GM19395 (cell line): ENCODE measurements at regions not wholly inside any gene's neighbourhood (a gene's known extent, or its start where the extent isn't known, plus 50 kb on each side); places are given as distances from the start of the nearest gene placed in this dataset.

Experiments
- ATAC-seq: cut with Tn5 transposase; IDR thresholded peaks from one replicate; pipeline ENCODE4 v1.9.1; 2021; ENCODE audit warnings: mild to moderate bottlenecking, moderate library complexity; ENCODE audit not compliant: unreplicated experiment

DNA sequence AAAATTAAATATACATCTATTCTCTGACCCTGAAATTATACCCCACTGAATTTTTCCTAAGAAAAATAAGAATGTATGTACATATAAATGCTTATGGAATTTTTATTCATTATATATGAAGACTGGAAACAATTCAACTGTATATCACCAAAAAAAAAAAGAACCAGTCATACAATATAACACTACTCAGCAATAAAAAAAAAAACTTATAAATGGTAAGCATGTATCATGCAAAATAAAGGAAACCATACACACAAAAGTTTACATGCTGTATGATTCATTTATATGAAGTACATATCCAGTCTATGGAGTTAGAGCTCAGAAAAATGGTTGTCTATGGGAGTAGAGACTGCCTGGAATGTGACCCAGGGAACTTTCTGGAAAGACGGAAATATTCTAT, 199.4 kb upstream of the MIR17HG start:
- ATAC-seq: no peak

DNA sequence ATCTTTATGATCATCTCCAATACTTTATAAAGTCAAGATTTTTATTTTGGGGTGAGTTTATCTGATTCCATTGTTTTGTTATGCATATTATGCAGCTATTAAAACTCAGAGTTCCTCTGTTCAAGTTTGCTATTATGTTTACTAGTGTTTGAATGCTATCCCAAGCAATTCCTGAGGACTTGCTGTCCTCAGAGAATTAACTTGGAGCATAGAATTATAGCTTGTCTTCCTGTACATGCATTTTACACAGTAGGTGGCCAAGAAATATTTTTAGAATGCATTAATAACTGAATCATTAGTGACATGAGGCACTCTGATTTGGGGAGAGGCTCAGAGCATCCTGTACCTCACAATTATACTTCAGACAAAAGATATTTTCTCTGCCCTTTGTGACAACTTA, 195.6 kb upstream of the MIR17HG start:
- ATAC-seq: no peak

DNA sequence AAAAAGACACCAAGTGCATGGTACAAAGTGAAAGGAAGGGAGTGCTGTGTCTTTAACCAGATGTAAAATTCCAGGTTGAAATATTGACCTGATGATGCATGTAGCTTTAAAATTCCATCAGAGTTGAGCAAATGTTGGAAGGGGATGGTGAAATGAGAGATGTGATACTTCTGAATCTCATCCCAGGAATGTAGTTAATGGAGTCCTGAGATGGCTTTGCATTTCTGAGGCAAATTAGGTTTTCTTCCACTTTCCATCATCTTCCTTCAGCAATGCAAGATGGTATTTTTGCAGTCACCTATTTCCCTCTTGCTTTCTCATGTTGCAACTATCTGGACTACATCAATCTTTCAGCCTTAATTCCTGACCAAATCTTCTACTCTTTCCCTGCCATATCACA, 194.1 kb upstream of the MIR17HG start:
- ATAC-seq: no peak

DNA sequence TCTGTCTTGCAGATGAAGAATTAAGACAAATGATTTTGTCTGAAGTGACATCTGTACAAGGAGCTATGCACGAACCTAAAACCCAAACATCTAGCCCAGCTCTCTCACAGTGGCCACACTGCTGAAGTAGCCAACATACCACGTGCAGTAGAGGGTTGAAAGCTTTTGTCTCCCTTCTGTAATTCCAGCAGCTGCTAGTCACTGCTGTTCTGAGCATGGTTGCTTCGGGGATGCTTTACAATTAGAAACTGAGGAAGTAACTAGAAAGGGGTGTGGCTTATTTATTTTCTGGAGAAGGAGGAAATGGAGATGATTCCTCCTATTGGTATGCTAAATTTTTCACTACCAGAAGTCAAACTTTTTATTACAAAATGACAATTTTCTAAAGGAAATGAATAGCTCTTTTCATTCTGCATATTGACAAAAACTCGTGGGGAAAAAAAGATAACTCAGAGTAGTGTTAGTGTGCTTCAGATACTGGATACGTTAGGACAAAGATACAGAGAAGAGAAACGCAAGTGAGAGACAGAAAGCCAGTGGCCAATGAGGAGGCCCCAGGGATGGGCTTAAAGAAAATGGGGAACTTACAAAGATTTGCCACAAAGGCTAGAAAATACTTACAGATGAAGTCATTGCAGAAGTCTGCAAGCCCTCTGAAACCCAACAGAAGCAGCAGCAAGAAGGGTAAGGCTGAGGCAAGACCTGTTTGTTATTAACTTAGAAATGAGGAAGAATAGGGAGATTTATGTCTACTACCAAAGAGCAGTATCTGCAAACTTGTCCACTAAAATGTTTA, 192.7 kb upstream of the MIR17HG start:
- peak; percentile 70 for ATAC-seq

DNA sequence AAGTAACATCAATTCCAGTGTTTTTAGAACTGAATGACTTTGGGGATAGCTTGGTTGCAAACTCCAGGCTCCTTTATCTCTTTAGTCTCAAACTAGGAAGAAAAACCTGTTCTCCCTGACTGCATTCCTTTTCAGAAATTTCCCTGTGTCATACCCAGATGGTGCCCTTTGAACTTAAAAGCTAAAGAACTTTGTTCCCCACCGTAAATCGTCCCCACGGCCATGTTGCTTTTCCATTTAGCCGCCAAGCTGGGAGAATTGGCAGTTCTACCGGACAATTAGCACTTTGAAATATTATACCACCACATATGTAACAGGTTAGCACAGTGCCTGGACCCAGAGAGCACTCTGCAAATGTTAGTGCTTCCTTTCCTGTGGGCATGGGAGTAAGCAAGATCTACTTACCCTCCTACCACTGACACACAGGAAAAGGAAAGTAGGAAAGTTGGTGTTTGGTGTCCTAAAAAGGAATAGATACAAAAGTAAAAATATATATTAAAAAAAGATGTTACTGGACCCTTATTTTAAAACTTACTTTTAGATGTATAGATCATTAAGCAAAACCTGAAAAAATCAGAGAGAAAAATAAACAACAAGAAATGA, 191.9 kb upstream of the MIR17HG start:
- ATAC-seq: no peak

DNA sequence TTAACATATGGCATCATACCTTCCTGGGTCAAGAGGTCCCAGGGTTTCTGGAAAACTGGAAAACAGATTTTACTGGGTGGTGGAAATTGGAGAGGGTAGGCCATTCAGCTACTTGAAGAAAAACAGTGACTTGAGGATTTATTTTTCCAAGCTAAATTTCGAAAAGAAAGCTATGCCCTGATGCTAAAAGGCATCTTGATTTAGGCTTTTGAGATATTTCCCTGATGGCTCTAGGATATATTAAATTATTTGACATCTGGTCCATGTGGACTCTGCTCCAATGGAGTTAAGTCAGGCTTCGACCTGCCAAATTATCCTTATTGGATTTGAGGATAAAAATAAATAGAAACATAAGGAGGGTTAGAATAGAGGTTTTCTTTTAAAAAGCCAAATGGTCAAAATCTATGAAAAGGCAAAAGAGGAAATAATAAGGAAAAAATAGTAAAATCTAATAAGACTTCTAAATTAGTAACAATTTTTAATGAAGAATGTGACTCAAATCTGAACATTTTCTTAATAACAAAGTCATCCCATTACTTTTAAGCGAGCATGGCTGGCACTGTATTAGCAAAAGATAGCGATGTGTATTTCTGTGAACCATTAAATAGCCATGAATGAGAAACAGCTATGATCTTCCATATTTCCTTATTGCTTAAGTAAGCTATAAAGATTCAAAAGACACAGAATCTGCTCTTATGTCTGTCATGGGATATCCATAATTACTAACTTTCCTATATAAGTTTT, 190.0 kb upstream of the MIR17HG start:
- no peak for ATAC-seq

DNA sequence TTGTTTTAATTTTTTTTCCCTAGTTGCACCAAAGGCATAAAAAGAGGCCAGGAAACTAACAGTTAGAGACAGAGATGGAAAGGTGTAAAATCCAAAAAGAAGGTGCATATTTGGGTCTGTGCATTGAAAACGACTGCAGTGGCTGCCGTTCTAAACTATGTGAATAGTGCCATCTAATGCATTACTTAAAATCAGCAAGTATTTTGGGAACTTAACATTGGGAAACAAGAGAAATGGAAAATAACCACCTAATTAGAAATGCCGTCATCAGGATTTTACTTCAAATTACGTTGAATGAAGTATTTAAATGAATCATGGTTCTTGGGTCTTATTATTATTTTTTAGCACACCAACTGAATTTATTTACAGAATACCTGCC, 189.5 kb upstream of the MIR17HG start:
- no peak for ATAC-seq

DNA sequence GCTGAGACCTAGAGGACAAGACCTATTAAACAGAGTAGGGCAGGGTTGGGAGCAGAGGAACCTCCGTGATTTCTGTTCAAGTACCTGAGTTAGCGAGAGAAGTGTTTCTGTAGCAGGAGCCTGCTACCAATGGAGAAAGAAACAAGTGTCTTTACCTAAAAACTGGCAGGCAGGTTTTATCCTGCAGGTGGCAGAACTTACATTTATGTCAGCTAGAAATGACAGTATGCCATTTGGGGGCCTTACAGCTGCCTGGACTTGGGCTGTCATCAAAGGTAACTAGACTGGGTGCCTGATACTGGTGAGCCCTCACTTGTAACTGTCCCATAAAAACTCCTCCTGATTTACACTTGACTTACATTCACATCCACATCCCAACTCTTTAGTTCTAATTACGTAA, 185.3 kb upstream of the MIR17HG start:
- ATAC-seq: no peak

DNA sequence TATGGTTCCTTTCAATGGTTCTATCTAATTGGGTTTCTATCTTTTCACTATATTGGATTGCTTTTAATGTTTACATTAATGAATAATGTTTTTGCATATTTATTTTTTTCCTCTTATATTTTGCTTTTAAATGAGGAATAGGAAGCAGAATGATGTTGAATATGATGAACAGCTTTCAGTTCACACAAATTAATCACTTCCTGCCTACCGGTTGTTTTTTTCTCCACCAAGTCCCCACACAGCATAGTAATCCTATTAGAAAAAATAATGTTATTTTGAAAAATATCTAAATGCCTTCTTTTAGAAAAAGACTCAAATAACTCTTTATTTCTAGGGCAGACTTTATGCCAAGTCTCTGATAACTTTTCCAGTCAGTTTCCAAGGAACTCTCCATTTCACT, 184.9 kb upstream of the MIR17HG start:
- ATAC-seq: no peak

DNA sequence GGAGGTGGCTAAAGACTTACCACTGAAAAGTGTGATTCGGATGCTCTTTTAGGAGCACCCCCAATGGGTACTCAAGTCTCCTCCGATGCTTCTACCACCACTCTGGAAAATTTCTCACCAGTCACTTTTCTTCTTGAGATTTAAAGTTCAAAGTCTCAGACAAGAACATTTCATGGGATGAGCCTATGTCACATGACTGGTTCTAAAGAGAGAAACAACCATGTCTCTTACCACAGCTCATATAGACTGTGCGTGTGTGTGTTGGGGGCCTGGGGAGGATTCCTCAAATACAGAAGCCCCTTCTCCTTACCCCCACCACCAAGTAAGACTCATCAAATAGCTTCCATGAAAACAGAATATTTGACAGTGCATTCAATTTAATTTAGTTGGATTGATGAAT, 181.7 kb upstream of the MIR17HG start:
- ATAC-seq: no peak

DNA sequence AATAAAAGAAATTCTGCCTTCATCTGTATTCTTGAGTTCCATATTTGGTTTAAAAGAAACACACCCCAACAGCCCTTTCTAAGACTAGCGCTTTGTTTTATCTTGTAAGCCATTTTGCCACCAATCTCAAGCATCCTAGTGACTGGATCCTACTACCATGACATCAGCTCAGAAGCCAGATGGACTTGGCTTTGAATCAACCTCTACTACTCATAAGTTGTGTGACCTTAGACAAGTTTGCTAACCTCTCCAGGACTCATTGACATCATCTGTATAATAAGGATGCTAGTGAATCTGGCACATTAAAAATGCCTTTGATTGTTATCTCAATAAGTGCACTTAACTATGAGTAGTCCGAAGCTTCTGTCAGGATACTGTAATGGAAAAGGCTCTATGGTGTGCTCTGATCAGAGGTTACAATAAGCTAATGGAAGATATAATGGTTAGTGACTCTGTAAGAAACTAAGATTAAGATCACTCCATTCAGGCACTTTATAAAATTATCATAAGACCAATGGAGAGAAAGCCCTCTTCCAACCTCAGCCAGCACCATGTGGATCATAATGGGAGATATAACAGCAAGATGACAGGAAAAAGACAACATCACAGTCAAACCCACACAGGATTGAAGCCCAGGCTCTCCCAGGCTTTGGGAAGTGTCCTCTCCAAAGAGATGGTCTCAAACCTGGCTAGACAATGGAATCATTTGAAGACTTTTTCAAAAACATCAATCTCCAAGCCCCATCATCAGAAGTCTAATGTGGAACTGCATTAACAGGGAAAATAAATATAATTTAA, 180.6 kb upstream of the MIR17HG start:
- no peak for ATAC-seq

DNA sequence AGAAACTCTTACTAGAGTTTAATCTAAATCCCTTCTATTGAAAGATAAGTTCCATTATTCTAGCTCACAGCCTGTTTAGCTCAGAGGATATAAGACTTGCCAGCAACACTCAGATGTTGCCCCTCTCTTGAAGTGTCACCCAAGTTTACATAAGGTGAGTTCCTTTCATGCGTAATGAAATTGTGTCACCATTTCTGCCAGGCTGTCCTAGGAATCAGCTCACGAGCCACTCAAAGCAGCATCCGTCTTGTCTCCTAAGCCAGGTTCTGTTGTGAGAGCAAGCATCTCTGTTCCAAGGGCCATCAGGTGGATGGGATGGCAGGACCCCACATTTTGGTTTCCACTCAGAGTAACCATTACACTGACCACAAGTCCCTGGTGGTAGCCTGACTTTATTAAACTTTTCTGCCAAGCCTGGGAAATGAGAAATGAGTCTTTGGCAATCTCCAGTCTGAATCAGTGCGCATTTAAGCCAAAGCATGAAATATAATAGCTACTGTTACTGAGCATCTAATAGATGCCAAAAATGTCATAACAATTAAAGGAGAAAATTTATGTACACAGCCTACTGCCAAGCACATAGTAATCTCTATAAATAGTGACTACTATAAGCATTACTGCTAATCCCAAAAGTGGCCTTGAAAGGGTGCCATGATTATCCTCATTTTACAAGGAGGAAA, 179.6 kb upstream of the MIR17HG start:
- ATAC-seq: no peak

DNA sequence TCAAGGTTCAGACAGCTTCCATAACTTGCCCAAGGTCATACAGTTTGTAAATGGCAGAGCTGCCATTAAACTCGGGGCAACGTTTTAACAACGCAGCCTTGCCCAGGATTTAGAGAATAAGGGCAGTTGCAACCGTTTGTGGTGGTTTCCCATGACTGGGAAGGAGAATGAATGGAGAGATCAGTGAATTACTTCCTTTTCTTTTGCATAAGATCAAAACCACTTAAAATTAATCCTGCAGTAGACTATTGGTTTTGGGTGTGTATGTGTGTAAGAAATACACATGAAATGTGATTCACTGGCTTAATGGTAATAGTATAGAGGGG, 179.1 kb upstream of the MIR17HG start:
- ATAC-seq: no peak

DNA sequence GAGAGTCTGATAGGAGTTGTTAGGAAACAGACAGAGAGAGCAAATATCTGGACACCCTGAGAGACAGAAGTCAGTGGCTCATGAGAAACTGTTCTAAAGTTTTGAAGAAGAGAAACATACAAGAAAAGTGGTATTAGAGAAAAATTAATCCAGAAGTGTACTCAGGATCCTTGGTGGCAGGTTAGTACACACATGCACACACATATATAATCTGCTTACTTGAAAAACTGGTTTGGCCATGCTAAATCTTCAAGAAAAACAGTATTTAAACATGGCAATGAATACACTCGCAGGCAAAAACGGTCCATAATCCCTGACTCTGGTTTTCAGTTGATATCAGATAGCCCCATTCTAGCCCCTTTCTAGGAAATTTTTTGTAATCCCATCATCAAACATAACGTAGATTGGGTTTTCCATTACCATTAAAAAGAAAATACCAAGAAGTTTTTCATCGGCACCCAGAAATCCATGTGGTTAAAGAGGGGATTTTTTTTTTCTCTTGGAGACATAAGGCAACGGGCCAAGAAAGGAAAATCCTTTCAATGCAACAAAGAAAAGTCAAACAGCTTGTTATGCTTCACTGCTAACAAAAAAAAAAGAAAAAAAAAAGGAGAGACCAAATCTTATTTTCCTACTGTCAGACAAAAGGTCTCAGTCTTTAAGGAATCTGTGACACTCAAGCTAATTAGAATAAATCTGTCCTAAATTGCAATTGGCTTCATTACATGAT, 178.0 kb upstream of the MIR17HG start:
- ATAC-seq: no peak

DNA sequence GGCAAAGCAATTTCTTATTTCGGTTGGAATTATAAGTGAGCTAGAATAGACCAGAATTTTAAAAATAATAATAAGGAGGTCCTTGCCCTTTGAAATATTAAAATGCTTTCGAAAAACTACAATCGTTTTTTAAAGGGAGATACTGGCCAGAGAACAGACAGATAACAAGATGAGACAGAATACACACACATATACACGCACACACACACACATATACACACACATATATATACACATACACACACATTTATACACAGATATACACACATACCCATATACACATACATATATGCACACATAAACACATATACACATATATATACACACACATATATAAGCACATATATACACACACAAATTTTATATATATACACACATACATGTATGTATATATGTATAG, 175.3 kb upstream of the MIR17HG start:
- no peak for ATAC-seq

DNA sequence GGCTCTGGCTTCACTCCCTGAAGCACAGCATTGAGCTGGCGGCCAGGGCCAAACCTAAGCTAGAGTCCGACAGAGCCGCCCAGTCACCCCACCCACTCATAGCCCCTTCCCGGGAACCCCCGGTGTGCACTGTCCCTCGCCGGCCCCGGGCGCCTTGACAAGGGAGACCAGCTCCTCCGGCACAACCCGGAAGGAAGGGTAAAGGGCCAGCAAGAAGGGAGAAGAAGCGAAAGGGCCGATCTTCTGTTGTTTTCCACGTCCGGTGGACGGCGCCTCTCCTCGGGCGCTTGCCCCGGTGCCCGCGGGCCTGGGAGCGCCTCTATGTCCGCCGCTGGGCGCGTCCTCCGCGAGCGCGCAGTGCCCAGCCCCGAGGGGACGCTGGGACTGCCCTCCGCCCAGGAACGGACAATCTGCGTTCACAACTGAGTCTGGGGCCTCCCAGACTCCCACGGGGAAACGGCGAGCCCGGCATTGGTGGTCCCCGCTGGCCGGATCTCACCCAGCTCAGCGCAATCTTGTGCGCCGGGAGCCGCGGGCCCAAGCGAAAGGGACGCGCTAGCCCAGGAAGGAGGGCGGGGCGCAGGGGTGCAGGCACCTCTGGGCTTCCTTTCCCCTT, 172.5 kb upstream of the MIR17HG start:
- ATAC-seq: no peak

DNA sequence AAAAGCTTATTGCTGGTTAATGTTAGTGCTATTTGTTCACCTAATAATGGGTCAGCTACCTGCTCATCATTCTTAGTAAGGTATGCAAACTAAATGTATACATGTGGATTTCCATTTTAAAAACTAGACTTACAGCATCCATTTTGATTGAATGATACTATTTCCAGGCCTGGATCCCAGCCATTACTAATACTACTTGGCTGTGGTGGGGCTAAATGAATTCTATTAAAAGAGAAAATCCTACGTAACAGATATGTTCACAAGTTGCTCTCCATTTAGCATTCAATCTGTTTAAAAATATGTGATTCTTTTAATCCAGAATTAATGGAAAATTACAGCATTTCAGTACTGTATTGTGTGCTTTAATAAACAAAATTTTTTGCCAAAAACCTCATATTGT, 169.4 kb upstream of the MIR17HG start:
- no peak for ATAC-seq

DNA sequence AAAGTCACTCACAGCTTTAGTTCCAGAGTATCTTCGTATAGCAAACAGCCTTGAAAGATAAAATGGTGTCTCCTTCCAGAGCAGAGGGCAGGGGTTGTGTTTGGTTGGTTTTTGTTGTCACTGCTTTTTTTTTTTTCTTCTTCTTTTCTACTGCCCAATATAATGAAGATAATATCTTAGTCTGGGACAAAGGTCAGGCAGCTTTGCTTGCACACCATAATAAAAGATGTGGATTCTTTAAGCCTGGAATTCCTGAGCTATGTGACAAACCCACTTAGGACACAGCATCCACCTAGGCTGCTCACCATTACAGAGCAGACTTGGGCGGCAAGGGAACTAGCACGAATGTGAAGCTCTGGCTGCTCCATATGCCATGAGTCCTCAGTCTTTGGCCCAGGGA, 165.6 kb upstream of the MIR17HG start:
- ATAC-seq: no peak

DNA sequence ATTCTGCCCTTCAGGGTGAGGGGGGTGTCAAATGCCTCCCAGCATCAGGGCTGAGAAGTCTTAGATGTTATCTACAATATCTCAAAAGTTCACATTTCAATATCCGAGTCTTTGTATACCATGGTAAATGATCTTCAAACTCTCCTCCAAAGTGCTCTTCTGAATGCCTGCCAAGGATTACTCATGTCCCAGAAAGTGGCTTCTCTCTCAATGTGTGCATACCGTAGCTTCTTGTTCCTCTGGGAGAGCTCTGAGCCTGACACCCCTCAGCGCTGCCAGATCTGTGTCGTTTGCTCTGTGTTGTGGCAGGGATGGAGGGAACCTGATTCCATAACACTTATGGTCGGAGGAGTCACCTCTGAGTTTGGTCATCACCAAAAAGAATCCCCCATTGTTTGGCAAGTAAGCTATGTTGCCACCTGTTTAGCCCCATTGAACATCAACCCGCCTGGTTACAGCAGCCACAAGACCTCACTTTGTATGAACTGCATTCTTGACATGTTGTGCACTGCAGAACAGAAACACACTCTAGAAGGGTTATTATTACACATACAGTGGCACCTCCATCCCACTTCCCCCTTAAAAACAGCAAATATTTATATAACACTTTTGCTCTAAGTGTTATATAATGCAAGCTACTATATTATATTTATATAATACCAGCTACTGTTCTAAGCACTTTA, 163.1 kb upstream of the MIR17HG start:
- no peak for ATAC-seq
